ENCODE measurements at regions not wholly inside any gene's neighbourhood (a gene's known extent, or its start where the extent isn't known, plus 50 kb on each side); places are given as distances from the start of the nearest gene placed in this dataset.

DNA sequence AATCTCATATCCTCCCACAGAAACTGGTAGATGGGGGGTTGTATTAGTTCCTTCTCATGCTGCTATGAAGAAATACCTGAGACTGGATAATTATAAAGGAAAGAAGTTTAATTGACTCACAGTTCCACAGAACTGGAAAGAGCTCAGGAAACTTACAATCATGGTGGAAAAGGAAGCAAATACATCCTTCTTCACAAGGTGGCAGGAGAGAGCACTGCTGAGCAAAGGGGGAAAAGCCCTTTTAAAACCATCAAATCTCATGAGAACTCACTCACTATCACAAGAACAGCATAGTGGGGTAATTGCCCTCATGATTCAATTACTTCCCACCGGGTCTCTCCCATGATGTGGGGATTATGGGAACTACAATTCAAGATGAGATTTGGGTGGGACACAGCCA, 250.5 kb upstream of the GPRIN3 start:
- H3K79me2 ChIP-seq (ENCODE audit: control insufficient read depth, insufficient read depth, low read length): no peaks in the 10 kb centered on the region
- intact Hi-C loops (cut with micrococcal nuclease): no loop called here
- H3K27me3 ChIP-seq (ENCODE audit: control insufficient read depth in 2 of 2, insufficient read depth in 2 of 2, low read length in 2 of 2): no peaks in the 10 kb centered on the region
- no peaks in the 10 kb centered on the region for H4K20me1 ChIP-seq (replicated peaks; ENCODE audit: control insufficient read depth, extremely low read depth, insufficient read depth, low read length)
- no peak overlapping the region for H3K27ac ChIP-seq (ENCODE audit: insufficient read depth, low read depth, low read length)
- no peak for DNase-seq (ENCODE audit: low read depth, low spot score)
- TF ChIP-seq, protein P1, sequence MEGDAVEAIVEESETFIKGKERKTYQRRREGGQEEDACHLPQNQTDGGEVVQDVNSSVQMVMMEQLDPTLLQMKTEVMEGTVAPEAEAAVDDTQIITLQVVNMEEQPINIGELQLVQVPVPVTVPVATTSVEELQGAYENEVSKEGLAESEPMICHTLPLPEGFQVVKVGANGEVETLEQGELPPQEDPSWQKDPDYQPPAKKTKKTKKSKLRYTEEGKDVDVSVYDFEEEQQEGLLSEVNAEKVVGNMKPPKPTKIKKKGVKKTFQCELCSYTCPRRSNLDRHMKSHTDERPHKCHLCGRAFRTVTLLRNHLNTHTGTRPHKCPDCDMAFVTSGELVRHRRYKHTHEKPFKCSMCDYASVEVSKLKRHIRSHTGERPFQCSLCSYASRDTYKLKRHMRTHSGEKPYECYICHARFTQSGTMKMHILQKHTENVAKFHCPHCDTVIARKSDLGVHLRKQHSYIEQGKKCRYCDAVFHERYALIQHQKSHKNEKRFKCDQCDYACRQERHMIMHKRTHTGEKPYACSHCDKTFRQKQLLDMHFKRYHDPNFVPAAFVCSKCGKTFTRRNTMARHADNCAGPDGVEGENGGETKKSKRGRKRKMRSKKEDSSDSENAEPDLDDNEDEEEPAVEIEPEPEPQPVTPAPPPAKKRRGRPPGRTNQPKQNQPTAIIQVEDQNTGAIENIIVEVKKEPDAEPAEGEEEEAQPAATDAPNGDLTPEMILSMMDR (IDR thresholded peaks at IDR 0.05; ENCODE audit: extremely low read depth in 1 of 2, insufficient read depth in 1 of 2, low read depth in 1 of 2, low read length in 2 of 2): peak in 1 of 2 donors; percentile 5
- TF ChIP-seq GATA2 (IDR thresholded peaks at IDR 0.05; ENCODE audit: insufficient read depth, insufficient read length, low read depth, low read length) (no peak), MYC (IDR thresholded peaks at IDR 0.05; ENCODE audit: low read depth, low read length) (no peak)
- FAIRE-seq: no peak
- no peaks in the 10 kb centered on the region for H3K9me1 ChIP-seq (replicated peaks; ENCODE audit: control insufficient read depth, extremely low read depth, insufficient read depth, low read length)
- H3K36me3 ChIP-seq (ENCODE audit: control insufficient read depth in 2 of 2, extremely low read depth in 1 of 2, insufficient read depth in 2 of 2, low read length in 2 of 2): no peaks in the 10 kb centered on the region
- CTCF ChIA-PET: interaction anchor here (1.0 to 3.6 kb wide), 11 partner anchors 13 to 311 kb away, joined by 3 to 32 read pairs (median 3); no protein-coding TSS in a partner anchor
- no peak overlapping the region for H3K4me2 ChIP-seq (ENCODE audit: insufficient read depth, low read length)
- no peak overlapping the region for H3K9ac ChIP-seq (replicated peaks; ENCODE audit: extremely low read depth, insufficient read depth, low read length)
- POLR2A ChIA-PET: no interaction called here
- H3K4me3 ChIP-seq (replicated peaks in 1 of 3; ENCODE audit: insufficient read depth in 1 of 3, low read depth in 1 of 3, low read length in 3 of 3): no peak overlapping the region
- no TSS peak for BruUV-seq (replicated peaks)
- H2AFZ ChIP-seq (ENCODE audit: low read depth, low read length): no peak overlapping the region
- H3K9me3 ChIP-seq (replicated peaks; ENCODE audit: control insufficient read depth, insufficient read depth, low read length): no peaks in the 10 kb centered on the region
- dilution Hi-C loops (cut with MboI; ENCODE audit: extremely low pct_ligation_motif_present, low sequenced_read_pairs): no loop called here
- H3K4me1 ChIP-seq (ENCODE audit: control insufficient read depth, extremely low read depth, insufficient read depth, low read length): peaks cover 2% of the 10 kb centered on the region

DNA sequence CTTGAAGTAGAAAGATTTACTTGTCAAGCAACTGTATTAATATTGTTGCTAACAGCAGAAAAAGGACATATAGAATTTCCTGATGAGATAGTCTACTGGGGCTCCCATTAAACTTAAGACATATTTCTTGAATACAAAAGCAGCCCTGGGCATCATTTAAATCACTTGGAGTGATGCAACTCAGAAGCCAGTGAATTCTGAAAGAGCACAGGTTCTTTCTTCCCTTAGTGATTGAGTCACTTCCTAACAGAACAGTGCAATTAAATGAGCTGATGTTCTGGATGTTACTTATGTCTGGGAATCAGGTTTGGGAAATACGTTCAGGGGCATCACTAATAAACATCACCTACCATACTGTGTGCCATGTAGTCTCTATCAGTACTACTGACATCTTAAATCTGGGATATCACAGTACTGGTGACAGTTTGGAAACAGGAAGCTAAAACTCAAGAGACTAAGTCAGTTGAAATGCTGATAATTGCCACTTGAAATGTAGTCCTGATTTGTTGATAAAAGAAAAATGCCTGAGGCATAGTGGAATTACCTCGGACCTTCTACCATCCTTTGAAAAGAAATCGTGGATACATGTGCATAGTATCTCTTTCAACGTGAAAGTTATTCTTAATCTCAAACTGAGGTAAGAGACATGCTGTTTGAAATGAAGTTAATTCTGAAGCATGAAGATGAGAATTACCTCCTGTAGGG, 249.2 kb upstream of the GPRIN3 start:
- H3K4me2 ChIP-seq (ENCODE audit: insufficient read depth, low read length): no peak overlapping the region
- no peak overlapping the region for H3K4me3 ChIP-seq (replicated peaks in 1 of 3; ENCODE audit: insufficient read depth in 1 of 3, low read depth in 1 of 3, low read length in 3 of 3)
- no peak overlapping the region for H3K9ac ChIP-seq (replicated peaks; ENCODE audit: extremely low read depth, insufficient read depth, low read length)
- TF ChIP-seq, protein P1 (IDR thresholded peaks at IDR 0.05; ENCODE audit: extremely low read depth in 1 of 2, insufficient read depth in 1 of 2, low read depth in 1 of 2, low read length in 2 of 2): no peak
- peak; percentile 14 for TF ChIP-seq FOS (IDR thresholded peaks at IDR 0.05; ENCODE audit: borderline replicate concordance, insufficient read depth, low read length)
- ChIA-PET POLR2A (no interaction called here), CTCF (interaction anchor here (0.6 to 3.6 kb wide), 10 partner anchors 9 to 312 kb away, joined by 3 to 32 read pairs (median 4); no protein-coding TSS in a partner anchor)
- FAIRE-seq: no peak
- no peaks in the 10 kb centered on the region for H3K27me3 ChIP-seq (ENCODE audit: control insufficient read depth in 2 of 2, insufficient read depth in 2 of 2, low read length in 2 of 2)
- peaks cover 2% of the 10 kb centered on the region for H3K4me1 ChIP-seq (ENCODE audit: control insufficient read depth, extremely low read depth, insufficient read depth, low read length)
- H3K36me3 ChIP-seq (ENCODE audit: control insufficient read depth in 2 of 2, extremely low read depth in 1 of 2, insufficient read depth in 2 of 2, low read length in 2 of 2): no peaks in the 10 kb centered on the region
- no peaks in the 10 kb centered on the region for H4K20me1 ChIP-seq (replicated peaks; ENCODE audit: control insufficient read depth, extremely low read depth, insufficient read depth, low read length)
- peak; percentile 49 for DNase-seq (ENCODE audit: low read depth, low spot score)
- BruUV-seq (replicated peaks): no TSS peak
- no peaks in the 10 kb centered on the region for H3K9me1 ChIP-seq (replicated peaks; ENCODE audit: control insufficient read depth, extremely low read depth, insufficient read depth, low read length)
- H3K79me2 ChIP-seq (ENCODE audit: control insufficient read depth, insufficient read depth, low read length): no peaks in the 10 kb centered on the region
- H3K9me3 ChIP-seq (replicated peaks; ENCODE audit: control insufficient read depth, insufficient read depth, low read length): no peaks in the 10 kb centered on the region
- H2AFZ ChIP-seq (ENCODE audit: low read depth, low read length): peak overlapping the region; percentile 35
- dilution Hi-C loops (cut with MboI; ENCODE audit: extremely low pct_ligation_motif_present, low sequenced_read_pairs): no loop called here
- intact Hi-C loops (cut with micrococcal nuclease): no loop called here
- no peak overlapping the region for H3K27ac ChIP-seq (ENCODE audit: insufficient read depth, low read depth, low read length)
